H1 (cell line): ENCODE measurements at regions not wholly inside any gene's neighbourhood (a gene's known extent, or its start where the extent isn't known, plus 50 kb on each side); places are given as distances from the start of the nearest gene placed in this dataset.
A peak's percentile ranks its signal among the peaks of the same experiment; 100 is the strongest.

Experiments
- CTCF ChIA-PET: fragments of 300-600 bp; sonication (Branson Sonifier 250); formaldehyde crosslinking; loops from one replicate; lab custom pipeline; 2021; ENCODE audit not compliant: partially characterized antibody; lab: Charles Lee
- POLR2A ChIA-PET: fragments of 300-600 bp; sonication (Branson Sonifier 250); formaldehyde crosslinking; loops from one replicate; lab custom pipeline; 2021; ENCODE audit warnings: inconsistent platforms; ENCODE audit not compliant: partially characterized antibody; lab: Charles Lee
- DNase-seq, 2 experiments: peaks; one replicate each; pipeline versions ENCODE4 v3.0.0 to v3.0.0-alpha.2; 2010 to 2022; ENCODE audit warnings: low spot score in 2 of 2, low read depth in 1 of 2, mixed read lengths in 1 of 2
- FAIRE-seq: peaks from 2 replicates; lab custom pipeline; 2011; peaks lifted over from hg19 to GRCh38; lab: Jason Lieb, UNC
- H2AFZ ChIP-seq: 2 replicates; pipeline ENCODE4 v1.8.1; 2012; ENCODE audit warnings: low read length, inconsistent platforms
- H2AK5ac ChIP-seq: 2 replicates; pipeline ENCODE4 v1.6.1; 2013; ENCODE audit warnings: low read depth, low read length
- H2BK120ac ChIP-seq: replicated peaks from 2 replicates; pipeline ENCODE3; 2013; ENCODE audit warnings: low read depth, low read length, inconsistent platforms
- H2BK12ac ChIP-seq: 2 replicates; pipeline ENCODE4 v1.6.1; 2013; ENCODE audit warnings: low read depth, low read length
- H2BK15ac ChIP-seq: 2 replicates; pipeline ENCODE4 v1.6.1; 2013; ENCODE audit warnings: low read length
- H2BK20ac ChIP-seq: 2 replicates; pipeline ENCODE4 v1.6.1; 2013; ENCODE audit warnings: low read length
- H2BK5ac ChIP-seq: 2 replicates; pipeline ENCODE4 v1.6.1; 2013; ENCODE audit warnings: low read depth, low read length
- H3K14ac ChIP-seq: 2 replicates; pipeline ENCODE4 v1.6.1; 2013; ENCODE audit warnings: inconsistent platforms; ENCODE audit not compliant: insufficient read length
- H3K18ac ChIP-seq: 2 replicates; pipeline ENCODE4 v1.6.1; 2013; ENCODE audit warnings: low read length; ENCODE audit errors: extremely low read depth
- H3K23ac ChIP-seq: 2 replicates; pipeline ENCODE4 v1.6.1; 2013; ENCODE audit warnings: inconsistent platforms; ENCODE audit not compliant: insufficient read length
- H3K23me2 ChIP-seq: 2 replicates; pipeline ENCODE4 v1.6.1; 2013; ENCODE audit warnings: low read depth, low read length
- H3K27ac ChIP-seq: 2 replicates; pipeline ENCODE4 v1.6.1; 2011; ENCODE audit warnings: low read depth, low read length, inconsistent platforms
- H3K27me3 ChIP-seq, 4 experiments: replicated peaks in 1 of 4; 1 replicate in 1 of 4; 2 replicates in 3 of 4; pipeline versions ENCODE4 v1.6.1 to v1.8.1; 2011 to 2013; ENCODE audit warnings: low read length in 3 of 4, mild to moderate bottlenecking in 3 of 4, inconsistent platforms in 2 of 4, mixed read lengths in 2 of 4, moderate library complexity in 1 of 4; ENCODE audit not compliant: control insufficient read depth in 3 of 4, insufficient read depth in 3 of 4; ENCODE audit errors: extremely low read depth in 1 of 4
- H3K36me3 ChIP-seq, 4 experiments: 2 replicates each; pipeline versions ENCODE4 v1.6.1 to v1.8.1; 2011 to 2013; ENCODE audit warnings: mild to moderate bottlenecking in 4 of 4, low read length in 3 of 4, moderate library complexity in 2 of 4, control low read depth in 1 of 4, inconsistent platforms in 1 of 4; ENCODE audit not compliant: insufficient read depth in 4 of 4, control insufficient read depth in 2 of 4
- H3K4ac ChIP-seq: replicated peaks from 2 replicates; pipeline ENCODE3; 2013; ENCODE audit warnings: low read length, low read depth, mixed read lengths, inconsistent platforms; ENCODE audit not compliant: insufficient read length
- H3K4me1 ChIP-seq, 4 experiments: replicated peaks in 1 of 4; 1 replicate in 1 of 4; 2 replicates in 3 of 4; pipeline versions ENCODE4 v1.6.1 to v1.8.1; 2011 to 2013; ENCODE audit warnings: low read length in 3 of 4, inconsistent platforms in 2 of 4, mixed read lengths in 1 of 4; ENCODE audit not compliant: insufficient read depth in 4 of 4, control insufficient read depth in 3 of 4
- H3K4me2 ChIP-seq, 2 experiments: 2 replicates each; pipeline versions ENCODE4 v1.6.1 to v1.8.1; 2011 to 2013; ENCODE audit warnings: low read depth in 2 of 2, low read length in 2 of 2, control low read depth in 1 of 2, inconsistent platforms in 1 of 2, mild to moderate bottlenecking in 1 of 2; ENCODE audit not compliant: insufficient read depth in 1 of 2
- H3K4me3 ChIP-seq, 4 experiments: fragments of 200-600, 300-600 bp in 1 of 4; sonication (generic), shearing (Covaris generic), sonication (Bioruptor Twin) in 1 of 4; 2 replicates each; pipeline versions ENCODE4 v1.5.1 to v1.8.1; 2011 to 2016; ENCODE audit warnings: low read length in 4 of 4, low read depth in 3 of 4, control low read depth in 2 of 4, inconsistent platforms in 2 of 4, mild to moderate bottlenecking in 2 of 4, mixed read lengths in 1 of 4, moderate library complexity in 1 of 4; ENCODE audit not compliant: insufficient read depth in 2 of 4; ENCODE audit errors: extremely low read depth in 1 of 4
- H3K56ac ChIP-seq: replicated peaks from 2 replicates; pipeline ENCODE3; 2013; ENCODE audit warnings: low read depth, mild to moderate bottlenecking, mixed read lengths, low read length, inconsistent platforms; ENCODE audit not compliant: insufficient read length
- H3K79me1 ChIP-seq: 2 replicates; pipeline ENCODE4 v1.6.1; 2013; ENCODE audit warnings: low read depth, low read length, control low read depth
- H3K79me2 ChIP-seq, 2 experiments: 2 replicates each; pipeline versions ENCODE4 v1.6.1 to v1.8.1; 2012 to 2013; ENCODE audit warnings: low read length in 2 of 2, mild to moderate bottlenecking in 2 of 2, inconsistent platforms in 1 of 2; ENCODE audit not compliant: insufficient read depth in 2 of 2, control insufficient read depth in 1 of 2
- H3K9ac ChIP-seq, 4 experiments: replicated peaks in 1 of 4; 1 replicate in 1 of 4; 2 replicates in 3 of 4; pipeline versions ENCODE4 v1.6.1 to v1.8.1; 2011 to 2013; ENCODE audit warnings: low read depth in 3 of 4, low read length in 3 of 4, control low read depth in 2 of 4, mild to moderate bottlenecking in 2 of 4, moderate library complexity in 2 of 4, inconsistent platforms in 1 of 4; ENCODE audit errors: extremely low read depth in 1 of 4
- H3K9me3 ChIP-seq, 2 experiments: 2 replicates each; pipeline versions ENCODE4 v1.6.1 to v1.8.1; 2012 to 2013; ENCODE audit warnings: mild to moderate bottlenecking in 2 of 2, moderate library complexity in 2 of 2, control low read depth in 1 of 2, inconsistent platforms in 1 of 2, low read depth in 1 of 2, low read length in 1 of 2, mixed read lengths in 1 of 2; ENCODE audit not compliant: insufficient read depth in 2 of 2
- H4K20me1 ChIP-seq, 2 experiments: replicated peaks in 1 of 2; 2 replicates each; pipeline versions ENCODE3 to v1.8.1; 2011 to 2013; ENCODE audit warnings: inconsistent platforms in 2 of 2, low read length in 2 of 2, mild to moderate bottlenecking in 1 of 2; ENCODE audit not compliant: insufficient read depth in 2 of 2, control insufficient read depth in 1 of 2
- H4K5ac ChIP-seq: 2 replicates; pipeline ENCODE4 v1.6.1; 2013; ENCODE audit warnings: low read length, low read depth, mixed read lengths, inconsistent platforms; ENCODE audit not compliant: insufficient read length
- H4K8ac ChIP-seq: 2 replicates; pipeline ENCODE4 v1.8.0; 2013; ENCODE audit warnings: mild to moderate bottlenecking, moderate library complexity, low read length, inconsistent platforms; ENCODE audit not compliant: insufficient read depth; ENCODE audit errors: extremely low read depth
- H4K91ac ChIP-seq: replicated peaks from 2 replicates; pipeline ENCODE3; 2013; ENCODE audit warnings: low read length, mixed read lengths, inconsistent platforms; ENCODE audit not compliant: insufficient read length
- MAFK ChIP-seq: IDR thresholded peaks from 2 replicates; pipeline ENCODE4 v1.6.1; 2012; ENCODE audit warnings: low read depth, mild to moderate bottlenecking, improper control_type of control experiment, low read length
- SP1 ChIP-seq: IDR thresholded peaks from 2 replicates; pipeline ENCODE4 v1.6.1; 2011; ENCODE audit warnings: low read depth, low read length
- TEAD4 ChIP-seq: IDR thresholded peaks from 2 replicates; pipeline ENCODE4 v1.6.1; 2012; ENCODE audit warnings: low read depth, low read length, inconsistent platforms, mixed read lengths
- WGBS, 2 experiments: shearing (Covaris generic) in 1 of 2; methylation state at CpG; one replicate each; pipeline versions ENCODE4 v1.1.6 to v1.1.7; 2013 to 2015; ENCODE audit warnings: low lambda C conversion rate in 2 of 2, mixed read lengths in 2 of 2, inconsistent platforms in 1 of 2, low coverage in 1 of 2, missing lambda C conversion rate in 1 of 2; ENCODE audit not compliant: insufficient replicate concordance in 2 of 2, insufficient coverage in 1 of 2, insufficient read length in 1 of 2; ENCODE audit errors: extremely low coverage in 1 of 2, missing lambda C conversion rate in 1 of 2; 5-methylcytosine and 5-hydroxymethylcytosine counted together

- H4K8ac ChIP-seq, result no peak overlapping the region; the same call in 1 of the 2 replicates
- FAIRE-seq (no peak), DNase-seq (no peak)
- POLR2A ChIA-PET, result no interaction called here
- no peaks in the 10 kb centered on the region for H3K36me3 ChIP-seq
- no peak overlapping the region; the same call in 1 of the 2 replicates for H2BK12ac ChIP-seq
- H3K79me2 ChIP-seq, result no peaks in the 10 kb centered on the region
- no peak overlapping the region for H3K4ac ChIP-seq
- no peak overlapping the region for H3K9ac ChIP-seq
- no peak overlapping the region for H3K27ac ChIP-seq
- H3K27me3 ChIP-seq, result no peaks in the 10 kb centered on the region
- H3K79me1 ChIP-seq, result no peaks in the 10 kb centered on the region
- WGBS, 2 experiments, result 88% methylated on average over 10 of the region's 10 CpGs; no CpG with 5 or more reads in 1 of the 2 experiments
- H2BK15ac ChIP-seq, result no peak overlapping the region; the same call in 1 of the 2 replicates
- peak overlapping the region; percentile 55; the same call in 1 of the 2 replicates for H2AK5ac ChIP-seq
- H3K56ac ChIP-seq, result no peak overlapping the region
- H3K9me3 ChIP-seq, result no peaks in the 10 kb centered on the region
- CTCF ChIA-PET, result interaction anchor here (1.5 to 1.6 kb wide), 3 partner anchors 12 to 79 kb away, joined by 4 to 6 read pairs (median 5); no protein-coding TSS in a partner anchor
- H2BK120ac ChIP-seq, result no peak overlapping the region
- no peak overlapping the region for H4K91ac ChIP-seq
- H3K4me1 ChIP-seq, result peaks cover 0 to 13% (median 5%) of the 10 kb centered on the region in 4 experiments; a peak in 5 of 7 replicates
- no peak overlapping the region for H3K4me2 ChIP-seq
- no peak overlapping the region for H3K18ac ChIP-seq
- no peak overlapping the region for H3K14ac ChIP-seq
- TF ChIP-seq TEAD4, result peak; percentile 49; the same call in 1 of the 2 replicates
- peak; percentile 25; the same call in 1 of the 2 replicates for TF ChIP-seq MAFK
- TF ChIP-seq SP1, result no peak
- H3K23ac ChIP-seq, result no peak overlapping the region
- 0 out of 2 replicates have a peak overlapping the region, but pooled peaks have one; percentile 33 for H2AFZ ChIP-seq
- H2BK20ac ChIP-seq, result no peak overlapping the region; the same call in 1 of the 2 replicates
- H2BK5ac ChIP-seq, result no peak overlapping the region
- H4K20me1 ChIP-seq, result no peaks in the 10 kb centered on the region
- no peak overlapping the region for H3K4me3 ChIP-seq
- H4K5ac ChIP-seq, result no peak overlapping the region
- H3K23me2 ChIP-seq, result no peaks in the 10 kb centered on the region
Observed at GRCh38 chr10:78362406-78363022, 328.9 kb downstream of the RPS24 start.
